Globus pallidus (tissue), 1 donor: ENCODE measurements at regions not wholly inside any gene's neighbourhood (a gene's known extent, or its start where the extent isn't known, plus 50 kb on each side); places are given as distances from the start of the nearest gene placed in this dataset.

ENCODE experiments used
- DNase-seq: peaks from one replicate; pipeline ENCODE4 v3.0.0-alpha.2; 2015; ENCODE audit warnings: low spot score

- no peak for DNase-seq
Measured at GRCh38 chr14:22415605-22415959, 173.4 kb downstream of the DAD1 start.

- DNase-seq = no peak
Measured at GRCh38 chr14:22414876-22415604, 174.0 kb downstream of the DAD1 start.

GRCh38 chr14:22412926-22413411 lies 176.1 kb downstream of the DAD1 start:
- DNase-seq = no peak

GRCh38 chr14:22411398-22412055 lies 177.5 kb downstream of the DAD1 start:
- DNase-seq = no peak

- DNase-seq = no peak
Measured at GRCh38 chr14:22410497-22410896, 178.5 kb downstream of the DAD1 start.

- no peak for DNase-seq
Measured at GRCh38 chr14:22409006-22409405, 180.0 kb downstream of the DAD1 start.

- DNase-seq = no peak
Measured at GRCh38 chr14:22408547-22408946, 180.5 kb downstream of the DAD1 start.

GRCh38 chr14:22407033-22407432 lies 182.0 kb downstream of the DAD1 start:
- DNase-seq = no peak

- DNase-seq = no peak
Measured at GRCh38 chr14:22405201-22405600, 183.8 kb downstream of the DAD1 start.

GRCh38 chr14:22403296-22403695 lies 185.7 kb downstream of the DAD1 start:
- no peak for DNase-seq

GRCh38 chr14:22400655-22401259 lies 188.3 kb downstream of the DAD1 start:
- no peak for DNase-seq

GRCh38 chr14:22399776-22400175 lies 189.2 kb downstream of the DAD1 start:
- no peak for DNase-seq

- DNase-seq = no peak
Measured at GRCh38 chr14:22397221-22397737, 191.7 kb downstream of the DAD1 start.

GRCh38 chr14:22395803-22396202 lies 193.2 kb downstream of the DAD1 start:
- no peak for DNase-seq

- no peak for DNase-seq
Measured at GRCh38 chr14:22394616-22395015, 194.4 kb downstream of the DAD1 start.

GRCh38 chr14:22393796-22394195 lies 195.2 kb downstream of the DAD1 start:
- DNase-seq = no peak

- peak; percentile 75 for DNase-seq
Measured at GRCh38 chr14:22391908-22392565, 197.0 kb downstream of the DAD1 start.

- no peak for DNase-seq
Measured at GRCh38 chr14:22390824-22391461, 198.1 kb downstream of the DAD1 start.

GRCh38 chr14:22390195-22390594 lies 198.8 kb downstream of the DAD1 start:
- no peak for DNase-seq

- DNase-seq = peak; percentile 51
Measured at GRCh38 chr14:22388669-22389595, 200.1 kb downstream of the DAD1 start.

GRCh38 chr14:22387776-22388241 lies 201.2 kb downstream of the DAD1 start:
- no peak for DNase-seq
